Hepatocyte (in vitro differentiated cells): ENCODE measurements at regions not wholly inside any gene's neighbourhood (a gene's known extent, or its start where the extent isn't known, plus 50 kb on each side); places are given as distances from the start of the nearest gene placed in this dataset.

ENCODE experiments used
- DNase-seq: peaks from one replicate; pipeline ENCODE4 v3.0.0-alpha.2; 2016; ENCODE audit warnings: low spot score
- H2AFZ ChIP-seq: fragments of 200-600 bp; sonication (generic); 2 replicates; pipeline ENCODE4 v1.6.0; 2016; ENCODE audit warnings: antibody characterized with exemption, mild to moderate bottlenecking
- H3K27ac ChIP-seq: fragments of 200-600 bp; sonication (generic); 2 replicates; pipeline ENCODE4 v1.5.1; 2016; ENCODE audit warnings: mild to moderate bottlenecking
- H3K27me3 ChIP-seq: fragments of 200-600 bp; sonication (generic); 2 replicates; pipeline ENCODE4 v1.6.1; 2016
- H3K36me3 ChIP-seq: fragments of 200-600 bp; sonication (generic); replicated peaks from 2 replicates; pipeline ENCODE4 v1.5.1; 2016; ENCODE audit warnings: low read depth; ENCODE audit not compliant: insufficient read depth
- H3K4me1 ChIP-seq: fragments of 200-600 bp; sonication (generic); 2 replicates; pipeline ENCODE4 v1.5.1; 2016; ENCODE audit warnings: mild to moderate bottlenecking, moderate library complexity; ENCODE audit not compliant: insufficient read depth
- H3K4me2 ChIP-seq: fragments of 200-600 bp; sonication (generic); 2 replicates; pipeline ENCODE4 v1.6.0; 2016
- H3K4me3 ChIP-seq: fragments of 200-600 bp; sonication (generic); 2 replicates; pipeline ENCODE4 v1.5.1; 2016; ENCODE audit warnings: mild to moderate bottlenecking
- H3K79me2 ChIP-seq: fragments of 200-600 bp; sonication (generic); 2 replicates; pipeline ENCODE4 v1.6.0; 2017; ENCODE audit warnings: mild to moderate bottlenecking
- H3K9me2 ChIP-seq: fragments of 200-600 bp; sonication (generic); replicated peaks from 2 replicates; pipeline ENCODE4 v1.6.0; 2017; ENCODE audit warnings: mild to moderate bottlenecking; ENCODE audit not compliant: insufficient read depth
- H3K9me3 ChIP-seq: fragments of 200-600 bp; sonication (generic); 2 replicates; pipeline ENCODE4 v1.5.1; 2016; ENCODE audit warnings: low read depth, mild to moderate bottlenecking
- H4K20me1 ChIP-seq: fragments of 200-600 bp; sonication (generic); 2 replicates; pipeline ENCODE4 v1.6.0; 2016; ENCODE audit warnings: mild to moderate bottlenecking; ENCODE audit not compliant: insufficient read depth, poor library complexity, severe bottlenecking
- EZH2 ChIP-seq: fragments of 200-600 bp; sonication (generic); IDR thresholded peaks from 2 replicates; pipeline ENCODE4 v1.6.1; 2016; ENCODE audit warnings: antibody characterized with exemption, mild to moderate bottlenecking, borderline replicate concordance
- EZH2phosphoT487 ChIP-seq: fragments of 200-600 bp; sonication (generic); IDR thresholded peaks from one replicate; pipeline ENCODE4 v1.6.1; 2018; ENCODE audit warnings: antibody characterized with exemption, mild to moderate bottlenecking, low read depth, moderate library complexity; ENCODE audit not compliant: unreplicated experiment, severe bottlenecking
- WGBS: methylation state at CpG from one replicate; pipeline ENCODE4 v1.1.6; 2016; ENCODE audit warnings: low lambda C conversion rate; ENCODE audit errors: missing lambda C conversion rate; 5-methylcytosine and 5-hydroxymethylcytosine counted together
- TF ChIP-seq, protein P1 (sequence below): fragments of 200-600 bp; sonication (generic); IDR thresholded peaks from 2 replicates; pipeline ENCODE4 v1.5.1; 2016; ENCODE audit warnings: antibody characterized with exemption, mild to moderate bottlenecking; ENCODE audit not compliant: poor library complexity

- DNase-seq = no peak
- H3K9me2 ChIP-seq = no peaks in the 10 kb centered on the region
- H3K27ac ChIP-seq = no peak overlapping the region
- H3K4me1 ChIP-seq = no peaks in the 10 kb centered on the region
- H3K36me3 ChIP-seq = no peaks in the 10 kb centered on the region
- TF ChIP-seq EZH2phosphoT487 = no peak
- TF ChIP-seq, protein P1, sequence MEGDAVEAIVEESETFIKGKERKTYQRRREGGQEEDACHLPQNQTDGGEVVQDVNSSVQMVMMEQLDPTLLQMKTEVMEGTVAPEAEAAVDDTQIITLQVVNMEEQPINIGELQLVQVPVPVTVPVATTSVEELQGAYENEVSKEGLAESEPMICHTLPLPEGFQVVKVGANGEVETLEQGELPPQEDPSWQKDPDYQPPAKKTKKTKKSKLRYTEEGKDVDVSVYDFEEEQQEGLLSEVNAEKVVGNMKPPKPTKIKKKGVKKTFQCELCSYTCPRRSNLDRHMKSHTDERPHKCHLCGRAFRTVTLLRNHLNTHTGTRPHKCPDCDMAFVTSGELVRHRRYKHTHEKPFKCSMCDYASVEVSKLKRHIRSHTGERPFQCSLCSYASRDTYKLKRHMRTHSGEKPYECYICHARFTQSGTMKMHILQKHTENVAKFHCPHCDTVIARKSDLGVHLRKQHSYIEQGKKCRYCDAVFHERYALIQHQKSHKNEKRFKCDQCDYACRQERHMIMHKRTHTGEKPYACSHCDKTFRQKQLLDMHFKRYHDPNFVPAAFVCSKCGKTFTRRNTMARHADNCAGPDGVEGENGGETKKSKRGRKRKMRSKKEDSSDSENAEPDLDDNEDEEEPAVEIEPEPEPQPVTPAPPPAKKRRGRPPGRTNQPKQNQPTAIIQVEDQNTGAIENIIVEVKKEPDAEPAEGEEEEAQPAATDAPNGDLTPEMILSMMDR = no peak
- TF ChIP-seq EZH2 = no peak
- H3K4me2 ChIP-seq = no peak overlapping the region
- no peak overlapping the region for H3K4me3 ChIP-seq
- H3K79me2 ChIP-seq = no peaks in the 10 kb centered on the region
- H4K20me1 ChIP-seq = no peaks in the 10 kb centered on the region
- no peak overlapping the region for H2AFZ ChIP-seq
- WGBS = 90% methylated on average over 4 of the region's 4 CpGs
- no peaks in the 10 kb centered on the region for H3K27me3 ChIP-seq
- no peaks in the 10 kb centered on the region for H3K9me3 ChIP-seq
Observed at GRCh38 chr7:109945820-109946518, 1145.0 kb upstream of the LRRN3 start.

DNA sequence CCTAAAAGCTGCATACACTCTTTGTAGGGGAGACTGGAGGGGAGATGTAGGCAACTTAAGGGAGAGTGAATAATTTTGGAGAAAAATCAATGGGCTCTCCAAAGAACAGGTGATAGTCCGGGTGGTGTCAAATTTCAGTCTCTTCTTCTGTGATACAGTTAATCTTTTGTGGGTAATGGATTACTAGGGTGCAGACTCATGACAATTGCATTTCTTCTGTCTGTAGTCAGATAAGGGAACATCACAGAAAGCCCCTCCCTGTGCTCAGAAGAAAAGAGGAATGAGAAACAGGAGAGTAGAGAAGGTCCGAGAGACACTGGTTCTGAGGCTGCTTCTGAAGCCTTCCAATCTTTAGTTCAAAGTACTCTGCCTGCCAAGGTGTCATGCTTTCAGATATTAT lies 1140.7 kb upstream of the LRRN3 start:
- Histone ChIP-seq H3K36me3 (no peaks in the 10 kb centered on the region), H3K79me2 (no peaks in the 10 kb centered on the region), H3K27me3 (no peaks in the 10 kb centered on the region), H4K20me1 (no peaks in the 10 kb centered on the region), H3K9me3 (no peaks in the 10 kb centered on the region), H3K27ac (peak overlapping the region; percentile 39), H3K4me2 (peak overlapping the region; percentile 18), H3K9me2 (no peaks in the 10 kb centered on the region), H2AFZ (no peak overlapping the region), H3K4me1 (no peaks in the 10 kb centered on the region), H3K4me3 (no peak overlapping the region)
- 54% methylated on average over 2 of the region's 2 CpGs for WGBS
- TF ChIP-seq EZH2 (no peak), EZH2phosphoT487 (no peak)
- TF ChIP-seq, protein P1 = no peak
- no peak for DNase-seq

GRCh38 chr7:109950821-109951564 lies 1139.9 kb upstream of the LRRN3 start:
- no peak for TF ChIP-seq EZH2
- Histone ChIP-seq H3K27me3 (no peaks in the 10 kb centered on the region), H3K4me3 (no peak overlapping the region), H3K9me2 (no peaks in the 10 kb centered on the region), H3K36me3 (no peaks in the 10 kb centered on the region), H3K4me1 (no peaks in the 10 kb centered on the region), H3K9me3 (no peaks in the 10 kb centered on the region), H3K27ac (peak overlapping the region; percentile 39), H3K79me2 (no peaks in the 10 kb centered on the region), H3K4me2 (peak overlapping the region; percentile 18), H2AFZ (no peak overlapping the region), H4K20me1 (no peaks in the 10 kb centered on the region)
- WGBS = 66% methylated on average over 3 of the region's 3 CpGs
- no peak for DNase-seq

GRCh38 chr7:109951565-109951928 lies 1139.4 kb upstream of the LRRN3 start:
- TF ChIP-seq, protein P1 = no peak
- TF ChIP-seq EZH2phosphoT487 = no peak
- no peak for TF ChIP-seq EZH2
- H3K27me3 ChIP-seq = no peaks in the 10 kb centered on the region
- no peaks in the 10 kb centered on the region for H4K20me1 ChIP-seq
- WGBS = 89% methylated on average over 4 of the region's 4 CpGs
- no peaks in the 10 kb centered on the region for H3K4me1 ChIP-seq
- H3K79me2 ChIP-seq = no peaks in the 10 kb centered on the region
- no peak overlapping the region for H2AFZ ChIP-seq
- no peak overlapping the region for H3K4me2 ChIP-seq
- no peak overlapping the region for H3K27ac ChIP-seq
- no peak overlapping the region for H3K4me3 ChIP-seq
- no peak for DNase-seq
- H3K9me2 ChIP-seq = no peaks in the 10 kb centered on the region
- no peaks in the 10 kb centered on the region for H3K9me3 ChIP-seq
- H3K36me3 ChIP-seq = no peaks in the 10 kb centered on the region
